SK-N-SH (cell line): ENCODE measurements at regions not wholly inside any gene's neighbourhood (a gene's known extent, or its start where the extent isn't known, plus 50 kb on each side); places are given as distances from the start of the nearest gene placed in this dataset.

Experiments used
- CTCF ChIA-PET: fragments of 300-600, 350-600 bp; formaldehyde crosslinking; extraction: SDS; loops from one replicate; lab custom pipeline; 2021; lab: Yijun Ruan, JAX
- POLR2A ChIA-PET: fragments of 350-600 bp; sonication (Branson Sonifier 250); formaldehyde crosslinking; extraction: SDS; loops from one replicate; lab custom pipeline; 2020; ENCODE audit warnings: antibody characterized with exemption, inconsistent platforms; lab: Yijun Ruan, JAX
- DNase-seq: peaks from one replicate; pipeline ENCODE4 v3.0.0; 2012
- H2AFZ ChIP-seq: fragments of 200-600 bp; sonication (generic); 2 replicates; pipeline ENCODE4 v1.8.1; 2016; ENCODE audit warnings: antibody characterized with exemption, mild to moderate bottlenecking, low read depth
- H3F3A ChIP-seq: fragments of 200-600 bp; sonication (generic); replicated peaks from 2 replicates; pipeline ENCODE3; 2016; ENCODE audit warnings: antibody characterized with exemption, mild to moderate bottlenecking; ENCODE audit not compliant: insufficient read depth
- H3K27ac ChIP-seq, 2 experiments: fragments of 200-500 bp in 1 of 2; fragments of 200-600 bp in 1 of 2; sonication (Bioruptor generic) in 1 of 2; sonication (generic), shearing (Covaris generic) in 1 of 2; 2 replicates each; pipeline versions ENCODE4 v1.5.1 to v1.6.1; 2014 to 2016; ENCODE audit warnings: low read depth in 2 of 2, inconsistent platforms in 1 of 2, low read length in 1 of 2, mild to moderate bottlenecking in 1 of 2, mixed read lengths in 1 of 2
- H3K27me3 ChIP-seq: fragments of 200-600 bp; sonication (generic), shearing (Covaris generic); 2 replicates; pipeline ENCODE4 v1.6.1; 2016; ENCODE audit warnings: mixed run types; ENCODE audit not compliant: insufficient read depth
- H3K36me3 ChIP-seq, 2 experiments: fragments of 200-500 bp in 1 of 2; fragments of 200-600 bp in 1 of 2; sonication (Bioruptor generic) in 1 of 2; sonication (generic) in 1 of 2; replicated peaks in 1 of 2; 2 replicates each; pipeline versions ENCODE3 to v1.5.1; 2014 to 2016; ENCODE audit warnings: low read length in 1 of 2, mild to moderate bottlenecking in 1 of 2; ENCODE audit not compliant: insufficient read depth in 2 of 2, control insufficient read depth in 1 of 2
- H3K4me1 ChIP-seq, 2 experiments: fragments of 200-500 bp in 1 of 2; fragments of 200-600 bp in 1 of 2; sonication (Bioruptor generic) in 1 of 2; sonication (generic), shearing (Covaris generic) in 1 of 2; 2 replicates each; pipeline versions ENCODE4 v1.5.1 to v1.6.1; 2014 to 2016; ENCODE audit warnings: low read depth in 1 of 2, low read length in 1 of 2, mixed run types in 1 of 2; ENCODE audit not compliant: insufficient read depth in 2 of 2, control insufficient read depth in 1 of 2
- H3K4me2 ChIP-seq: fragments of 200-600 bp; sonication (generic), shearing (Covaris generic); 2 replicates; pipeline ENCODE4 v1.6.1; 2017; ENCODE audit warnings: mixed run types
- H3K4me3 ChIP-seq, 2 experiments: fragments of 200-500 bp in 1 of 2; fragments of 200-600 bp in 1 of 2; sonication (Bioruptor generic) in 1 of 2; sonication (generic), shearing (Covaris generic) in 1 of 2; 2 replicates each; pipeline versions ENCODE4 v1.5.1 to v1.8.1; 2014 to 2016; ENCODE audit warnings: low read depth in 2 of 2, inconsistent platforms in 1 of 2, low read length in 1 of 2, mild to moderate bottlenecking in 1 of 2, mixed read lengths in 1 of 2, moderate library complexity in 1 of 2
- H3K79me2 ChIP-seq: fragments of 200-600 bp; sonication (generic); 2 replicates; pipeline ENCODE4 v1.8.1; 2017; ENCODE audit warnings: mild to moderate bottlenecking; ENCODE audit not compliant: insufficient read depth
- H3K9ac ChIP-seq: fragments of 200-600 bp; sonication (generic); 2 replicates; pipeline ENCODE4 v1.6.1; 2017; ENCODE audit warnings: mixed run types
- H3K9me2 ChIP-seq: fragments of 200-600 bp; sonication (generic); 2 replicates; pipeline ENCODE4 v1.6.1; 2017; ENCODE audit warnings: mixed run types
- H3K9me3 ChIP-seq: fragments of 200-600 bp; sonication (generic); 2 replicates; pipeline ENCODE4 v1.6.1; 2017; ENCODE audit warnings: mixed run types, mild to moderate bottlenecking, moderate library complexity
- H4K20me1 ChIP-seq: fragments of 200-600 bp; sonication (generic); 2 replicates; pipeline ENCODE4 v1.6.1; 2017; ENCODE audit warnings: mild to moderate bottlenecking, mixed run types; ENCODE audit not compliant: insufficient read depth
- CHD2 ChIP-seq: fragments of 150-350 bp; IDR thresholded peaks from 2 replicates; pipeline ENCODE4 v1.6.1; 2018; ENCODE audit warnings: low read length; ENCODE audit not compliant: partially characterized antibody
- EP300 ChIP-seq, 2 experiments: IDR thresholded peaks; 2 replicates each; pipeline versions ENCODE4 v1.4.0 to v1.6.1; 2012; ENCODE audit warnings: borderline replicate concordance in 1 of 2, low read depth in 1 of 2, low read length in 1 of 2
- EZH2phosphoT487 ChIP-seq: fragments of 200-600 bp; sonication (generic); IDR thresholded peaks from 2 replicates; pipeline ENCODE4 v1.6.1; 2017; ENCODE audit warnings: low read depth, mixed run types, mild to moderate bottlenecking, antibody characterized with exemption, moderate library complexity, borderline replicate concordance
- FOSL2 ChIP-seq: IDR thresholded peaks from 2 replicates; pipeline ENCODE4 v1.4.0; 2012; ENCODE audit warnings: low read depth, mild to moderate bottlenecking, moderate library complexity, borderline replicate concordance
- FOXJ3 ChIP-seq: sonication (generic); formaldehyde crosslinking; IDR thresholded peaks from 2 replicates; pipeline ENCODE4 v1.5.1; 2020; ENCODE audit warnings: mild to moderate bottlenecking, missing genetic modification reagents
- GATA2 ChIP-seq: sonication (generic); formaldehyde crosslinking; IDR thresholded peaks from 2 replicates; pipeline ENCODE4 v1.5.0; 2020; ENCODE audit warnings: mild to moderate bottlenecking, missing genetic modification reagents
- MEF2A ChIP-seq: IDR thresholded peaks from 2 replicates; pipeline ENCODE4 v1.4.0; 2012; ENCODE audit warnings: low read depth, borderline replicate concordance
- MXI1 ChIP-seq: IDR thresholded peaks from 2 replicates; pipeline ENCODE4 v1.6.1; 2012; ENCODE audit warnings: mild to moderate bottlenecking, low read depth, low read length, improper control_type of control experiment
- NFIC ChIP-seq: IDR thresholded peaks from 2 replicates; pipeline ENCODE4 v1.4.0; 2012; ENCODE audit warnings: borderline replicate concordance
- POLR2AphosphoS5 ChIP-seq: IDR thresholded peaks from 2 replicates; pipeline ENCODE4 v1.6.1; 2012; ENCODE audit warnings: low read depth, low read length
- RCOR1 ChIP-seq: fragments of 150-350 bp; IDR thresholded peaks from 2 replicates; pipeline ENCODE4 v1.6.1; 2017; ENCODE audit warnings: antibody characterized with exemption, low read length
- REST ChIP-seq: IDR thresholded peaks from 2 replicates; pipeline ENCODE4 v1.6.1; 2012; ENCODE audit warnings: mild to moderate bottlenecking, low read depth, low read length, moderate library complexity
- SMC3 ChIP-seq: IDR thresholded peaks from 2 replicates; pipeline ENCODE4 v1.6.1; 2012; ENCODE audit warnings: low read depth, low read length, improper control_type of control experiment
- TAF1 ChIP-seq: IDR thresholded peaks from 2 replicates; pipeline ENCODE4 v1.6.1; 2012; ENCODE audit warnings: low read depth, mild to moderate bottlenecking, low read length, moderate library complexity, borderline replicate concordance
- YY1 ChIP-seq: IDR thresholded peaks from 2 replicates; pipeline ENCODE4 v1.4.0; 2012; ENCODE audit warnings: low read depth, mild to moderate bottlenecking
- WGBS: methylation state at CpG from one replicate; pipeline ENCODE4 v1.1.6; 2017; ENCODE audit warnings: low lambda C conversion rate; 5-methylcytosine and 5-hydroxymethylcytosine counted together
- TF ChIP-seq, protein P1 (sequence below): IDR thresholded peaks from 2 replicates; pipeline ENCODE4; 2012
- TF ChIP-seq, protein P2 (sequence below): fragments of 200-600 bp; sonication (generic); IDR thresholded peaks from 2 replicates; pipeline ENCODE4 v1.6.1; 2017; ENCODE audit warnings: antibody characterized with exemption, mild to moderate bottlenecking, moderate library complexity

GRCh38 chr22:25383892-25384291 lies 164.5 kb downstream of the CRYBB2 start:
- no peaks in the 10 kb centered on the region for H3K9me2 ChIP-seq
- POLR2A ChIA-PET: no interaction called here
- H3K4me1 ChIP-seq: peaks cover 0 to 10% of the 10 kb centered on the region in 2 experiments; a peak in 1 of 4 replicates
- H2AFZ ChIP-seq: no peak overlapping the region
- CTCF ChIA-PET: no interaction called here
- TF ChIP-seq NFIC (no peak), MXI1 (no peak)
- H3K79me2 ChIP-seq: peaks cover 3% of the 10 kb centered on the region; the same call in 1 of the 2 replicates
- no peak overlapping the region for H3K27ac ChIP-seq
- no peaks in the 10 kb centered on the region for H3K9me3 ChIP-seq
- WGBS: 90% methylated on average over 8 of the region's 18 CpGs
- no peaks in the 10 kb centered on the region for H3F3A ChIP-seq
- no peaks in the 10 kb centered on the region for H3K36me3 ChIP-seq
- no peak for DNase-seq
- peaks cover 4% of the 10 kb centered on the region; the same call in 1 of the 2 replicates for H4K20me1 ChIP-seq
- H3K4me3 ChIP-seq: no peak overlapping the region
- H3K27me3 ChIP-seq: no peaks in the 10 kb centered on the region
- no peak overlapping the region for H3K4me2 ChIP-seq
- no peak overlapping the region for H3K9ac ChIP-seq

- no peaks in the 10 kb centered on the region for H3K27me3 ChIP-seq
- H2AFZ ChIP-seq: no peak overlapping the region
- H3K4me3 ChIP-seq: no peak overlapping the region
- TF ChIP-seq EZH2phosphoT487 (no peak), RCOR1 (no peak), POLR2AphosphoS5 (no peak), REST (no peak), MEF2A (no peak), TAF1 (no peak), EP300 (IDR thresholded peaks at IDR 0.05; ENCODE audit: borderline replicate concordance in 1 of 2, low read depth in 1 of 2, low read length in 1 of 2) (no peak), FOXJ3 (CRISPR knock-in tag) (no peak), SMC3 (no peak), GATA2 (CRISPR knock-in tag) (no peak), CHD2 (no peak), NFIC (no peak), YY1 (no peak), FOSL2 (no peak)
- TF ChIP-seq, protein P1, sequence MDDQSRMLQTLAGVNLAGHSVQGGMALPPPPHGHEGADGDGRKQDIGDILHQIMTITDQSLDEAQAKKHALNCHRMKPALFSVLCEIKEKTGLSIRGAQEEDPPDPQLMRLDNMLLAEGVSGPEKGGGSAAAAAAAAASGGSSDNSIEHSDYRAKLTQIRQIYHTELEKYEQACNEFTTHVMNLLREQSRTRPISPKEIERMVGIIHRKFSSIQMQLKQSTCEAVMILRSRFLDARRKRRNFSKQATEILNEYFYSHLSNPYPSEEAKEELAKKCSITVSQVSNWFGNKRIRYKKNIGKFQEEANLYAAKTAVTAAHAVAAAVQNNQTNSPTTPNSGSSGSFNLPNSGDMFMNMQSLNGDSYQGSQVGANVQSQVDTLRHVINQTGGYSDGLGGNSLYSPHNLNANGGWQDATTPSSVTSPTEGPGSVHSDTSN: no peak
- TF ChIP-seq, protein P2, sequence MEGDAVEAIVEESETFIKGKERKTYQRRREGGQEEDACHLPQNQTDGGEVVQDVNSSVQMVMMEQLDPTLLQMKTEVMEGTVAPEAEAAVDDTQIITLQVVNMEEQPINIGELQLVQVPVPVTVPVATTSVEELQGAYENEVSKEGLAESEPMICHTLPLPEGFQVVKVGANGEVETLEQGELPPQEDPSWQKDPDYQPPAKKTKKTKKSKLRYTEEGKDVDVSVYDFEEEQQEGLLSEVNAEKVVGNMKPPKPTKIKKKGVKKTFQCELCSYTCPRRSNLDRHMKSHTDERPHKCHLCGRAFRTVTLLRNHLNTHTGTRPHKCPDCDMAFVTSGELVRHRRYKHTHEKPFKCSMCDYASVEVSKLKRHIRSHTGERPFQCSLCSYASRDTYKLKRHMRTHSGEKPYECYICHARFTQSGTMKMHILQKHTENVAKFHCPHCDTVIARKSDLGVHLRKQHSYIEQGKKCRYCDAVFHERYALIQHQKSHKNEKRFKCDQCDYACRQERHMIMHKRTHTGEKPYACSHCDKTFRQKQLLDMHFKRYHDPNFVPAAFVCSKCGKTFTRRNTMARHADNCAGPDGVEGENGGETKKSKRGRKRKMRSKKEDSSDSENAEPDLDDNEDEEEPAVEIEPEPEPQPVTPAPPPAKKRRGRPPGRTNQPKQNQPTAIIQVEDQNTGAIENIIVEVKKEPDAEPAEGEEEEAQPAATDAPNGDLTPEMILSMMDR: no peak
- peaks cover 4% of the 10 kb centered on the region; the same call in 1 of the 2 replicates for H4K20me1 ChIP-seq
- H3K9me2 ChIP-seq: no peaks in the 10 kb centered on the region
- ChIA-PET POLR2A (no interaction called here), CTCF (no interaction called here)
- peaks cover 0 to 10% of the 10 kb centered on the region in 2 experiments; a peak in 1 of 4 replicates for H3K4me1 ChIP-seq
- no peaks in the 10 kb centered on the region for H3F3A ChIP-seq
- DNase-seq: no peak
- no peak overlapping the region for H3K4me2 ChIP-seq
- peaks cover 3% of the 10 kb centered on the region; the same call in 1 of the 2 replicates for H3K79me2 ChIP-seq
- 93% methylated on average over 6 of the region's 9 CpGs for WGBS
- no peaks in the 10 kb centered on the region for H3K36me3 ChIP-seq
- no peak overlapping the region for H3K27ac ChIP-seq
- no peaks in the 10 kb centered on the region for H3K9me3 ChIP-seq
- H3K9ac ChIP-seq: no peak overlapping the region
Observed at GRCh38 chr22:25386538-25386884, 167.1 kb downstream of the CRYBB2 start.
